ENCODE measurements at regions not wholly inside any gene's neighbourhood (a gene's known extent, or its start where the extent isn't known, plus 50 kb on each side); places are given as distances from the start of the nearest gene placed in this dataset.

DNA sequence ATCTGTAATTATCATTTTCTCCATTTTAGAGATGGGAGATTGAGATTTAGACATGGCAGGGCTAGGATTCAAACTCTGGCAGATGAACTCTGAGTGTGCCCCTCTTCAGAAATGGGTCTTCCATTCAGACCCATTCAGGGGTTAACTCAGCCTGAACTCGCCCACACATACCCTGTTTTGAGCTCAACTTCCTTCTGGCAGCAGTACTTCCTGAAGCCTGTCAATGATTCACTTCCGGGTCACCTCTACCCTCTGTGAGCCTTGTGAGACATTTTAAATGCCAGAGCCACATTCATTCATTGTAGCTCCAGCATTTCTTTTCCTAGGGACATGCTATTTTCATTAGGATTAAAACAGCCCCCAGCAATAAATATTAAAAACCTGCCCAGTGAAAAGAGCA is 209.3 kb upstream of the SLC24A2 start:
- peak in 1 of 2 donors; percentile 1 for DNase-seq

- no peak for DNase-seq
Measured at GRCh38 chr9:19995619-19996018, 206.8 kb upstream of the SLC24A2 start.

- no peak for DNase-seq
Measured at GRCh38 chr9:19994296-19994695, 205.5 kb upstream of the SLC24A2 start.

DNA sequence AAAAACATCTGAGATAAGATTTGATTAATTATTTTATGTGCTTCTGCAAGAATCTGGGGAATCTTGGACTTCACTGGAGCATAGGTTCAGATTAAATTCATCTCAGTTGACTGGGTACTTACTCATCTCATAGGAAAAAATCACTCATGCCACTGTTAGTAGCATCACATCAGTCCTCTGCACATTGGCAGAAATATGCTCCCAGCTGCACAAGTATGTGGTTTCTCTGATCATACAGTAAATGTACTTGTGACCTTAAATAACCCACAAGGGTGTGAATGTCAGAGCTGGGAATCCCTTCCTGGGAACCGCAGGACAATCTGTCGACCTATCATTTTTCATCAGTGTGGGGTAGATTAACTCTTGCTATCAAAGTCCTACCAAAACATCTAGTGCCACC is 203.7 kb upstream of the SLC24A2 start:
- no peak for DNase-seq

- no peak for DNase-seq
Measured at GRCh38 chr9:19989213-19989612, 200.4 kb upstream of the SLC24A2 start.

DNA sequence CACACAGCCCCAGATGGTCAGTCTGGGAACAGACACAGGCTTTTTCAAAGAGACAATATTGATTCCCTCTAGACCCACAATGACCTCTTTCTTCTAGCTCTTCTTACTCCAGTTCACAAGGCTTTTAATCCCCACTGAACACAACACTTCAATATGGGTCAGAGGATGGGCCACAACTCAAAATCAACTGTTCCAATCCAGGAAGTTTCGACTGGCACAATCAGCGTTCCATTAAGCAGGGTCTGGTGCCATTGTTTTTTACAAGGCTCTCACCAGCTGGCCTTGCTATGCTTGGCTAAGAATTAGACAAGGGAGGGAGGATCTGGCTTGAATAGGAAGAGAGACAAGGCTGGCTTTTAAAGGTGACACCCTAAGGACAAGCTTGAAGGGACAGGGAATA is 199.4 kb upstream of the SLC24A2 start:
- no peak for DNase-seq

DNA sequence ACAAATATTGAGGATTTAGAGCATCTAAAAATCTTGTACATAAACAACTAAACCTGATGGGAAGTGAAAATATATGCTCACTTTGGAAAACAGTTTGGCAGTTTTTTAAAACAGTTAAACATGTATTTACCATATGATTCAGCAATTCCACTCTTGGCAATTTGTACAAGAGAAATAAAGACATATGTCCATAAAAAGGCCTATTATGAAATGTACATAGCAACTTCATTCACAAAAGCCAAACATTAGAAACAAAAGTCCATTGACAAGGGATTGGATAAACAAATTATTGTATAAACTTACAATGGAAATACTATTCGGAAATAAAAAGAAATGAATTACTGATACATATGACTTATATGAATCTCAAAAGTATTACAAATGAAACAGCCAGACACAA is 196.2 kb upstream of the SLC24A2 start:
- DNase-seq, result no peak

DNA sequence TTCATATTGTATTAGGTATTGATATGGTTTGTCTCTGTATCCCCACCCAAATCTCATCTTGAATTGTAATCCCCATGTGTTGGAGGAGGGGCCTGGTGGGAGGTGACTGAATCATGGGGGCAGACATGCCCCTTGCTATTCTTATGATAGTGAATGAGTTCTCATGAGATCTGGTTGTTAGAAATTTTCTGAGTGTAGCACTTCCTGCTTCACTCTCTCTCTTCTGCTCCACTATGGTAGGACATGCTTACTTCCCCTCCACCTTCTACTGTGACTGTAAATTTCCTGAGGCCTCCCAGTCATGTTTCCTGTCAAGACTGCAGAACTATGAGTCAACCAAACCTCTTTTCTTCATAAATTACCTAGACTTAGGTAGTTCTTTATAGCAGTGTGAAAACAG is 187.4 kb upstream of the SLC24A2 start:
- DNase-seq, result no peak

DNA sequence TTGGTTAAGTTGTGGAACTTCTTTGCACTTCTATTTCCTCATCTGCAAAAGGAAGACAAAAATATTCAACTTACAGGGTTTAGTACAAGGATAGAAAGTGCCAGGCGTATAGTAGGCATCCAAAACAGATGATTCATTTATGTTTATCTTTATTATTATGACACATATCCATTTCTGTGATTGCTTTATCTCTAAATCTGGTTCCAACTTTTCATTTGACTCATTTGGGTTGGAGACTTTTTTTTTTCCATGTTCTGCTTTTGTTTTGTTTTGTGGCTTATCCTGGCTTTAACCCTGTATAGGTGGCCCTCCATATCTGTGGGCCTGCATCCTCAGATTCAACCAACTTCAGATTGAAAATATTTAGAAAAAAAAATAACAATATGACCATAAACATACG is 186.7 kb upstream of the SLC24A2 start:
- DNase-seq, result no peak

GRCh38 chr9:19969721-19970120 is 180.9 kb upstream of the SLC24A2 start:
- DNase-seq, result peak in 1 of 2 donors; percentile 10

DNA sequence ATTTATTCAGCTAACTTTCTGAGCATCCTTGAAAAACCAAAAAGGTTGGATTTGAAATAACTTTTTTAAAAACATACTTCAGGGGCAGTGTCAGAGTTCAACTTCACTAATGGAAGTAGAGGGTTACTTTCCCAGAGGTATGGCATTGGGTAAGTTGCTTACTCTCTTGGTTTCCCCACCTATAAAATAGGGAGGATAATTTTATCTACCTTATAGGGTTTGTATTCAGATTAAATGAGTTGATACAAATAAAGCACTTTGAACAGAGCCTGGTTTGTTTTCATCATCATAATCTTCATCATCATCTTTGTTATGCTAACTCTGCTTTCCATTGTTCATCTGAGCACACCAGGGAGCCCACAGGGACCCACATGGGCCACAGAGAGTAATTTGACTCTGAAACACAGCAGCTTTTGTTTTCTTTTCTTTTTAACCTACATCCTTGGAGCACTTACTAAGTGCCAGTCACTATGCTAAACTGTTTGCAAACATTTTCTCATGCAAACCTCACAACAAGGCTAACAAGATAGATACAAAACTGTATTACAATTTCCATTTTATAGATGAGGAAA is 179.1 kb upstream of the SLC24A2 start:
- no peak for DNase-seq

DNA sequence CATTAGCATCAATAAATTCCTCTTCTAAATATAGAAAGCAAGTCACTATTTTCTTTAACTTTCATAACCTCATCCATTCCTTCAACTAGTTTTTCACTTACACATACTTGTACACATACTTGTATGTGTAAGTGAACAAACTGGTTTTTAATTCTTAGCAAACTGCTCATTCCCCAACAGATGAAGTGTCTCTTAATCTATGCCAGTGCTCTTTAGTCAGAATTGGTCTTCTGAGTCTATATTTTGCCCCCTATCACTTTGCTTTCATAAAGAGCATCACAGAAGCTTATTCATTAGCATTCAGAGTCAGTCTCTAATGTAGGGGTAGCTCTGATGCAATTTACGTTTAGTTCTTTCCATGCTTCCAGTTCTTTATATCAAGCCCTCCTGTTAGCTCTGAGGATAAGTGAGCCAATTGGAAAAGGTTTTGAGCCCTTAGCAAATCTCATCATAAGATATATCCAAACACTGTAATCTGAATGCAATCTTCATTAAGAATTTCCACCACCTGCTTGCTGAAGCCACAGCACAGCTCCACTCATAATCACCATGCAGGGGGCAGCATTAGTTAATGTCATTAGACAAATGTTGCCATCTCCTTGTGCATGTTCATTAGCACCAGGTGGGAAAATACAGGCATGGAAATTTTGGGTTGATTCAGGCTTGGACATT is 178.5 kb upstream of the SLC24A2 start:
- no peak for DNase-seq

GRCh38 chr9:19965336-19965735 is 176.5 kb upstream of the SLC24A2 start:
- no peak for DNase-seq

GRCh38 chr9:19947996-19948395 is 159.2 kb upstream of the SLC24A2 start:
- no peak for DNase-seq

DNA sequence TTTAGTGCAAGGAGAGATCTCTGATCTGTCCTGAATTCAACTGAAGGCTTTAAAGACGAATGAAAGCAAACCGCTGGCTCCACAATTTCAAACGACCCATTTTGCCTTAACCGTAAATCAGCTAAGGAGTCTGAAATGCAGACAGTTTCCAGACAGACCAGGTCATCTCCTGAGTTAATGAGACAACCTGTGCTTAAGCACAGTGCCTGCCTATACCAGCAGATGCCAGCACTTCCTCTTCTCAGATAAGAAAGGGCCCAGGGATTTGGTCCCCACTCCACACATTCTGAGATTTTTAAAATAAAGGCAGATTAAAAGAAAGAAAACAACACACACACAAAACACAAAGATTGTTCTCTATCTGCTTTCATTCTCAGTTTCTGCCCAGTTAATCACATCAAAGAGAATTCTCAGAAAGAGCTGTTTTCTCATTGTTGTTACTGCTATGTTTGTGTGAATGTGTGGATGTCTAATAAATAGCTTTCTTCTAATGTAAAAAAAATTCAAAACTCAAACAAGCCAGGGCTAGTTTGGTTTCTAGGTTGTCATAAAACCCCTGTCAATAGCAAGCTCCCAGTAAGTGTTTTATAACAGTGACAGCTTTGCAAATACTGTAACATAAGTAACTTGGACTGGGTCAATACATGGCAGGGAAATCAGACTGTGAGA is 157.7 kb upstream of the SLC24A2 start:
- no peak for DNase-seq

DNA sequence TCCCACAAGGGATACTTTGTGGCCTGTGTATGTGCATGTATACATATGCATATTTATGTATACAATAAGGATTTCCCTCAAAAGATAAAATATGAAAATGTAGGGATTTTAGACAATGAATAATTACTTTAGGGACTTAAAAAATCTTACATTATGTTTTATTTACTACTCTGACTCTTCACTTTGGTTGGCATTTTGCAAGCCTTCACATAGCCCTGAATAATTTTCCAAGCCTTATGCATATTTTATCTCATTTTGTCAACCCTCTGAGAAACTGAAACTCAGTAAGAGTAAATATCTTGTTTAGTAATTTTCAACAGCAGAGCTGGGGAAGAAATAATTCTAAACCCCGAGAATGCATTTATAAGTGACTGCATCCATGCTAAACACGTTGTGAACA is 153.0 kb upstream of the SLC24A2 start:
- DNase-seq, result no peak

DNA sequence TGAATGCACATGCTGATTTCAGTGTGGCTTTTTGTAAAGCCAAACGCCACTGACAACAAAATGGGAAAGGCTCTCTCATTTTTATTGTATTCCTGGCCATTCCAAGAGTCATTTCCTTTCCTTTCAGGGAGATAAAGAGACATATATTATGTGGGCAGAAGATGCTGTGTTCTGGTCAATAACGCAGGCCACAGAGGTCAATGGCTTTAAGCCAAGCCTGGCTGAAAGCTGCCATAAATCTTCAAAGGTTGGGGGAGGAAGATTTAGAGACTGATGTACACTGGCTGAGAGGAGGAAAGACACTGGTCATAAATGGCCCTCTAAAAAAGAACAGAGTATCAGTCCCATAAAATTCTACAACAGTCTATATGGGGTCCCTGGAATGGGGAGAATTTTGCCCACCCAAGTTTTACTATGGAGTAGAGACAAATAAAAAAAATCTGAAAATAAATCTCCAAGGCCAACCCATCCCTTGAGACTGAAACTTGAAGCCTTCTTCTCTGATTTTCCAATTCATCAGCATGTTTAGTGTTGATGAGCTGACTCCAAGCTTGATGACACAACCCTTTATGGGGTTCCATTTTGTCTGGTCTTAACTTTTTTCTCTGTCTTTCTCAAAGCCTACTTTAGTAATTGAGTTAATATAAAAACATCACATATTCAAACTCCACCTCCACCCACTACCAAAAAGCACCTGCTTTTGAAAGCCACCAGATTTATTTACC is 152.1 kb upstream of the SLC24A2 start:
- no peak for DNase-seq

DNA sequence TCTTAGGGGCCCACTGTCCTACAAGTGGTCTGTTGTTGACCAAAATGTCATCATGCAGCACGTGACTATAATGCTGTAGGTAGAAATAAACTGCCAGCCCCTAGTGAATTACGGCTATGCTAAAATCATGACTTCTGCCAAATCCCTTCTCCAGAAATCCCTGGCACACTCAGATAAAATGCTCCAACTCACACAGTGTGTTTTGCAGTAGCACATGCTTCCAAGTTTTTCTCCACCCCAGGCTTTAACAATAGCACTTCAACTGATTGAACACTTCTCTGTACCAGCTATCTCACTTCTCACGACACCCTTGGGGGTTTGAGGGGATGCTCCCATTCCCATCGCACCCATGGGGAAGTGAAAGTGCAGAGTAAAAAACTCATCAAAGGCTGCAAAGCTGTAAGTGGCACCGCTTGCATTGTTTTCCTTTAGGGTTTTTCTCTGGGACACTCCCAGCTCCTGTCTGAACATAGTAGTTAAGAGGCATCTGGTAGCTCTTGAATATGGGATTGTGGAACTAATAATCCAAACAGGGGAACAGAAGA is 151.0 kb upstream of the SLC24A2 start:
- DNase-seq, result no peak

- no peak for DNase-seq
Measured at GRCh38 chr9:19938990-19939733, 150.3 kb upstream of the SLC24A2 start.

- no peak for DNase-seq
Measured at GRCh38 chr9:19937121-19937520, 148.3 kb upstream of the SLC24A2 start.

DNA sequence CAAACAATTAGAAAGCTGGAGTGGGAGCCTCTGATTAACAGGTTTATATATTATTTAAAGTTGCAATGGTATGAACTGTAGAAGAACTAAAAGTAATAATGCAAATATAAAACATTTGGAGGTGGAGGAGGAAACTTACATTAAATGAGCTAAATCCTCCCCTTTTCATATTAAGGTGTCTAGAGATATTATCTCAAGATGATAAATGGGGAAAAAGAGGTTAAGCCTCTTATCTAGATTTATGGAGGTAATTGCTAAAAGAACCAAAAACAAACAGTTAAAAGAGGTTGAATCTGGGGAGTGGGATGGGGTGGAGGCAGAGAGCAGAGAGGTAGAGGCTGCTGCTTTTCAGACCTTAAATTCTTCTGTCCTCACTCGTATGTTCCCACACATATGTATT is 147.8 kb upstream of the SLC24A2 start:
- no peak for DNase-seq

GRCh38 chr9:19935422-19935821 is 146.6 kb upstream of the SLC24A2 start:
- DNase-seq, result no peak

Data from inflammatory macrophage treated with lipopolysaccharide for 1 hour (primary cell).